ENCODE measurements at regions not wholly inside any gene's neighbourhood (a gene's known extent, or its start where the extent isn't known, plus 50 kb on each side); places are given as distances from the start of the nearest gene placed in this dataset.

- TF ChIP-seq TAF1 (conservative IDR thresholded peaks at IDR 0.05) (no peak), CTCF (IDR thresholded peaks at IDR 0.05; ENCODE audit: low read depth, low read length, missing input control) (no peak)
These were observed 78.8 kb upstream of the NEDD4L start for GRCh38 chr18:57965246-57965645.

All from liver (tissue), 3 donors.